ENCODE measurements at regions not wholly inside any gene's neighbourhood (a gene's known extent, or its start where the extent isn't known, plus 50 kb on each side); places are given as distances from the start of the nearest gene placed in this dataset.

DNA sequence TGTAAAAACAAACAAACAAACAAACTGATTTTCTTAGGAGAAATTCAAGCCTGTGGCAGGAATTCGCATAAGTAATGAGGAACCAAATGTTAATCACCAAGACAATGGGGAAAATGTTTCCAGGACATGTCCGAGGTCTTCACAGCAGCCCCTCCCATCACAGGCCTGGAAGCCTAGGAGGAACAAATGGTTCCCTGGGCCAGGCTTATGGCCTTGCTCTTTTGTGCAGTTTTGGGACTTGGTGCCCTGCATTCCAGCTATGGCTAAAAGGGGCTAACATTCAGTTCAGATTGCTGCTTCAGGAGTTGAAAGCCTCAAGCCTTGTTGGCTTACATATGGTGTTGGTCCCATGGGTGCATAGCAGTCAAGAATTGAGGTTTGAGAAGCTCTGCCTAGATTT lies 1372.7 kb upstream of the CITED2 start:
- H3K4me2 ChIP-seq (ENCODE audit: low read length) = no peak overlapping the region
- TF ChIP-seq, protein P1, sequence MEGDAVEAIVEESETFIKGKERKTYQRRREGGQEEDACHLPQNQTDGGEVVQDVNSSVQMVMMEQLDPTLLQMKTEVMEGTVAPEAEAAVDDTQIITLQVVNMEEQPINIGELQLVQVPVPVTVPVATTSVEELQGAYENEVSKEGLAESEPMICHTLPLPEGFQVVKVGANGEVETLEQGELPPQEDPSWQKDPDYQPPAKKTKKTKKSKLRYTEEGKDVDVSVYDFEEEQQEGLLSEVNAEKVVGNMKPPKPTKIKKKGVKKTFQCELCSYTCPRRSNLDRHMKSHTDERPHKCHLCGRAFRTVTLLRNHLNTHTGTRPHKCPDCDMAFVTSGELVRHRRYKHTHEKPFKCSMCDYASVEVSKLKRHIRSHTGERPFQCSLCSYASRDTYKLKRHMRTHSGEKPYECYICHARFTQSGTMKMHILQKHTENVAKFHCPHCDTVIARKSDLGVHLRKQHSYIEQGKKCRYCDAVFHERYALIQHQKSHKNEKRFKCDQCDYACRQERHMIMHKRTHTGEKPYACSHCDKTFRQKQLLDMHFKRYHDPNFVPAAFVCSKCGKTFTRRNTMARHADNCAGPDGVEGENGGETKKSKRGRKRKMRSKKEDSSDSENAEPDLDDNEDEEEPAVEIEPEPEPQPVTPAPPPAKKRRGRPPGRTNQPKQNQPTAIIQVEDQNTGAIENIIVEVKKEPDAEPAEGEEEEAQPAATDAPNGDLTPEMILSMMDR (IDR thresholded peaks at IDR 0.05; ENCODE audit: low read length) = no peak
- no peak for TF ChIP-seq EZH2 (IDR thresholded peaks at IDR 0.05; ENCODE audit: borderline replicate concordance, low read length)
- H4K20me1 ChIP-seq (ENCODE audit: insufficient read depth, low read length) = no peaks in the 10 kb centered on the region
- H2AFZ ChIP-seq (ENCODE audit: low read length) = no peak overlapping the region
- no peaks in the 10 kb centered on the region for H3K79me2 ChIP-seq (ENCODE audit: insufficient read depth, low read length)
- H3K36me3 ChIP-seq (ENCODE audit: insufficient read depth, low read length) = no peaks in the 10 kb centered on the region; the same call in 1 of the 2 replicates
- 0 out of 2 replicates have a peak, but pooled peaks cover 2% of the 10 kb centered on the region for H3K9me3 ChIP-seq (ENCODE audit: low read length)
- no peaks in the 10 kb centered on the region for H3K27me3 ChIP-seq (ENCODE audit: insufficient read depth, low read length)
- H3K4me3 ChIP-seq (ENCODE audit: low read depth, low read length, poor library complexity, severe bottlenecking) = no peak overlapping the region
- no peaks in the 10 kb centered on the region for H3F3A ChIP-seq (ENCODE audit: insufficient read depth, low read length)
- no peaks in the 10 kb centered on the region for H3K4me1 ChIP-seq (ENCODE audit: insufficient read depth, low read length, severe bottlenecking)
- H3K9me2 ChIP-seq (ENCODE audit: low read depth, low read length) = no peaks in the 10 kb centered on the region
- H3K27ac ChIP-seq (ENCODE audit: low read depth, low read length, poor library complexity, severe bottlenecking) = no peak overlapping the region
- no peak overlapping the region for H3K9ac ChIP-seq (ENCODE audit: low read length)

DNA sequence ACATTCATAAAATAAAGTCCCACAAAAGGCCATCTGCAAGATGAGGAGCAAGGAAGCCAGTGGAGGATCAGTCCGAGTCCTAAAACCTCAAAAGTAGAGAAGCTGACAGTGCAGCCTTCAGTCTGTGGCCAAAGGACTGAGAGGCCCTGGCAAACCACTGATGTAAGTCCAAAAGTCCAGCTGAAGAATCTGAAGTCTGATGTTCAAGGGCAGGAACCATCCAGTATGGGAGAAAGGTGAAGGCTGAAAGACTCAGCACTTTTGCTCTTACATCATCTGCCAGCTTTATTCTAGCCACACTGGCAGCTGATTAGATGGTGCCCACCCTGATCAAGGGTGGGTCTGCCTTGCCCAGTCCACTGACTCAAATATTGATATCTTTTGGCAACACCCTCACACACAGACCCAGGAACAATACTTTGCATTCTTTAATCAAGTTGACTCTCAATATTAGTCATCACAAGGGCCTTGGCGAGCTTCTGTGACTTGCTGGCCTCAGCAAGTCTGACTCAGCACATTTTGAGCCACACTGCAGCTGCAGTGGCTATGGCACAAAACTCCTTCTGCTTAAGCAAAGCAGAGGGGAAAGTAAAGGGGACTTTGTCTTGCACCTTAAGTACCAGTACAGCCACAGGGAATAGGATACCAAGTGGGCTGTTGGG lies 1370.3 kb upstream of the CITED2 start:
- no peak overlapping the region for H3K4me3 ChIP-seq (ENCODE audit: low read depth, low read length, poor library complexity, severe bottlenecking)
- H3K9ac ChIP-seq (ENCODE audit: low read length) = no peak overlapping the region
- H4K20me1 ChIP-seq (ENCODE audit: insufficient read depth, low read length) = no peaks in the 10 kb centered on the region
- no peak overlapping the region for H3K27ac ChIP-seq (ENCODE audit: low read depth, low read length, poor library complexity, severe bottlenecking)
- H3K79me2 ChIP-seq (ENCODE audit: insufficient read depth, low read length) = no peaks in the 10 kb centered on the region
- TF ChIP-seq, protein P1 (IDR thresholded peaks at IDR 0.05; ENCODE audit: low read length) = no peak
- no peak for TF ChIP-seq EZH2 (IDR thresholded peaks at IDR 0.05; ENCODE audit: borderline replicate concordance, low read length)
- H2AFZ ChIP-seq (ENCODE audit: low read length) = no peak overlapping the region
- no peak overlapping the region for H3K4me2 ChIP-seq (ENCODE audit: low read length)
- no peaks in the 10 kb centered on the region for H3K9me2 ChIP-seq (ENCODE audit: low read depth, low read length)
- H3K36me3 ChIP-seq (ENCODE audit: insufficient read depth, low read length) = no peaks in the 10 kb centered on the region; the same call in 1 of the 2 replicates
- 0 out of 2 replicates have a peak, but pooled peaks cover 2% of the 10 kb centered on the region for H3K9me3 ChIP-seq (ENCODE audit: low read length)
- H3F3A ChIP-seq (ENCODE audit: insufficient read depth, low read length) = no peaks in the 10 kb centered on the region
- H3K27me3 ChIP-seq (ENCODE audit: insufficient read depth, low read length) = no peaks in the 10 kb centered on the region
- peaks cover 9% of the 10 kb centered on the region for H3K4me1 ChIP-seq (ENCODE audit: insufficient read depth, low read length, severe bottlenecking)

DNA sequence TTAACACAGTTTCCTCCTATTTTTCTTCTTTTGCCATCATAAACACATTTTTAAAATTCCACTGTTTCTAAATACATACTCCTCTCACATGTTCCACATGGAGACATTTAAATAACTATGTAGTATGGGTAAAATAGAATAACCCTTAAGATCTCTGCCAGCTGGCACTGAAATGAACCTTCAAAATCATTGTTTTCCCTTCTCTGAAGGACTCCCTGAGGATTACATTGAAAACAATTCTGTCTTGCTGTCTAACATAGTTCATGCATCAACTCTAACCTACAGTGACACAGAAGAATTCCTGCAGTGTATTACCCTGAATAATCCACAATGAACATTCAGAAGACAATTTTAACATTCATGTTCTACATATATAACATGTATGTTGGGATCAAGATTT lies 1361.8 kb upstream of the CITED2 start:
- Histone ChIP-seq H3K27ac (ENCODE audit: low read depth, low read length, poor library complexity, severe bottlenecking) (no peak overlapping the region), H3K36me3 (ENCODE audit: insufficient read depth, low read length) (no peaks in the 10 kb centered on the region; the same call in 1 of the 2 replicates), H3K9ac (ENCODE audit: low read length) (no peak overlapping the region), H3K4me1 (ENCODE audit: insufficient read depth, low read length, severe bottlenecking) (peaks cover 3% of the 10 kb centered on the region), H3K27me3 (ENCODE audit: insufficient read depth, low read length) (no peaks in the 10 kb centered on the region), H3F3A (ENCODE audit: insufficient read depth, low read length) (no peaks in the 10 kb centered on the region), H4K20me1 (ENCODE audit: insufficient read depth, low read length) (no peaks in the 10 kb centered on the region), H3K9me3 (ENCODE audit: low read length) (0 out of 2 replicates have a peak, but pooled peaks cover 3% of the 10 kb centered on the region), H3K4me2 (ENCODE audit: low read length) (no peak overlapping the region), H2AFZ (ENCODE audit: low read length) (no peak overlapping the region), H3K9me2 (ENCODE audit: low read depth, low read length) (no peaks in the 10 kb centered on the region), H3K4me3 (ENCODE audit: low read depth, low read length, poor library complexity, severe bottlenecking) (no peak overlapping the region), H3K79me2 (ENCODE audit: insufficient read depth, low read length) (no peaks in the 10 kb centered on the region)
- TF ChIP-seq, protein P1 (IDR thresholded peaks at IDR 0.05; ENCODE audit: low read length) = no peak
- TF ChIP-seq EZH2 (IDR thresholded peaks at IDR 0.05; ENCODE audit: borderline replicate concordance, low read length) = no peak
